CD14-positive monocyte (primary cell): ENCODE measurements at regions not wholly inside any gene's neighbourhood (a gene's known extent, or its start where the extent isn't known, plus 50 kb on each side); places are given as distances from the start of the nearest gene placed in this dataset.

ENCODE experiments used
- DNase-seq, 3 donors: peaks; one replicate each; pipeline ENCODE4 v3.0.0-alpha.2; 2011 to 2022
- H2AFZ ChIP-seq: 2 replicates; pipeline ENCODE4 v1.6.0; 2012; ENCODE audit warnings: mild to moderate bottlenecking, low read depth, low read length, inconsistent platforms; ENCODE audit not compliant: insufficient read depth, poor library complexity, severe bottlenecking
- H3K27ac ChIP-seq, 2 donors: 1 replicate in 1 of 2; 2 replicates in 1 of 2; pipeline ENCODE4 v1.5.1; 2012 to 2013; ENCODE audit warnings: low read length in 2 of 2, control low read depth in 1 of 2, inconsistent platforms in 1 of 2, low read depth in 1 of 2, mild to moderate bottlenecking in 1 of 2
- H3K27me3 ChIP-seq, 2 donors: one replicate each; pipeline versions ENCODE4 v1.6.0 to v1.6.1; 2011 to 2013; ENCODE audit warnings: low read length in 2 of 2; ENCODE audit not compliant: control insufficient read depth in 2 of 2, insufficient read depth in 2 of 2
- H3K36me3 ChIP-seq, 2 donors: replicated peaks in 1 of 2; 1 replicate in 1 of 2; 2 replicates in 1 of 2; pipeline versions ENCODE4 v1.5.1 to v1.6.1; 2012 to 2013; ENCODE audit warnings: low read length in 2 of 2, control low read depth in 1 of 2, inconsistent platforms in 1 of 2, mild to moderate bottlenecking in 1 of 2; ENCODE audit not compliant: insufficient read depth in 2 of 2, control insufficient read depth in 1 of 2
- H3K4me1 ChIP-seq, 2 donors: 1 replicate in 1 of 2; 2 replicates in 1 of 2; pipeline versions ENCODE4 v1.5.1 to v1.6.1; 2012 to 2013; ENCODE audit warnings: low read length in 2 of 2, control low read depth in 1 of 2, inconsistent platforms in 1 of 2, mild to moderate bottlenecking in 1 of 2, moderate library complexity in 1 of 2; ENCODE audit not compliant: insufficient read depth in 2 of 2, control insufficient read depth in 1 of 2
- H3K4me2 ChIP-seq: replicated peaks from 2 replicates; pipeline ENCODE3; 2012; ENCODE audit warnings: low read length, moderate library complexity, mild to moderate bottlenecking; ENCODE audit not compliant: poor library complexity, severe bottlenecking; ENCODE audit errors: extremely low read depth
- H3K4me3 ChIP-seq, 3 experiments: fragments of 200-600 bp in 1 of 3; sonication (generic) in 1 of 3; replicated peaks in 1 of 3; 1 replicate in 2 of 3; 2 replicates in 1 of 3; pipeline ENCODE4 v1.5.1; 2011 to 2013; ENCODE audit warnings: low read length in 3 of 3, mild to moderate bottlenecking in 3 of 3, control low read depth in 2 of 3, low read depth in 2 of 3, inconsistent platforms in 1 of 3, moderate library complexity in 1 of 3
- H3K79me2 ChIP-seq: 2 replicates; pipeline ENCODE4 v1.6.0; 2012; ENCODE audit warnings: mild to moderate bottlenecking, control low read depth, inconsistent platforms, low read length, moderate library complexity; ENCODE audit not compliant: insufficient read depth
- H3K9ac ChIP-seq: 2 replicates; pipeline ENCODE4 v1.6.0; 2017; ENCODE audit warnings: low read length, mild to moderate bottlenecking; ENCODE audit not compliant: insufficient read depth, poor library complexity, severe bottlenecking
- H3K9me3 ChIP-seq, 2 donors: replicated peaks in 1 of 2; 1 replicate in 1 of 2; 2 replicates in 1 of 2; pipeline versions ENCODE4 v1.5.1 to v1.6.1; 2012 to 2013; ENCODE audit warnings: low read length in 2 of 2, control low read depth in 1 of 2; ENCODE audit not compliant: control insufficient read depth in 1 of 2, insufficient read depth in 1 of 2
- H4K20me1 ChIP-seq: 2 replicates; pipeline ENCODE4 v1.6.0; 2012; ENCODE audit warnings: mild to moderate bottlenecking, low read length, control low read depth, moderate library complexity; ENCODE audit not compliant: insufficient read depth
- H3K27ac Mint-ChIP-seq, 7 donors: one replicate each; pipeline ENCODE4 v1.8.0; 2020; ENCODE audit warnings: mild to moderate bottlenecking in 7 of 7, mixed read lengths in 7 of 7, moderate library complexity in 6 of 7, inconsistent platforms in 2 of 7
- H3K27me3 Mint-ChIP-seq, 3 donors: one replicate each; pipeline ENCODE4 v1.8.0; 2021 to 2022; ENCODE audit warnings: low read depth in 3 of 3, mild to moderate bottlenecking in 3 of 3, mixed read lengths in 3 of 3, moderate library complexity in 3 of 3, inconsistent platforms in 1 of 3
- H3K36me3 Mint-ChIP-seq, 2 donors: one replicate each; pipeline ENCODE4 v1.8.0; 2020; ENCODE audit warnings: mixed read lengths in 2 of 2, inconsistent platforms in 1 of 2, mild to moderate bottlenecking in 1 of 2
- H3K4me1 Mint-ChIP-seq: one replicate; pipeline ENCODE4 v1.8.0; 2020; ENCODE audit warnings: mild to moderate bottlenecking, mixed read lengths
- H3K4me3 Mint-ChIP-seq, 2 donors: one replicate each; pipeline ENCODE4 v1.8.0; 2020; ENCODE audit warnings: mild to moderate bottlenecking in 2 of 2, mixed read lengths in 2 of 2, moderate library complexity in 1 of 2
- H3K9me3 Mint-ChIP-seq, 7 donors: one replicate each; pipeline ENCODE4 v1.8.0; 2020 to 2022; ENCODE audit warnings: mixed read lengths in 7 of 7, mild to moderate bottlenecking in 6 of 7, moderate library complexity in 6 of 7, inconsistent platforms in 2 of 7
- CTCF ChIP-seq: fragments of 200-600 bp; IDR thresholded peaks from one replicate; pipeline ENCODE4 v1.8.0; 2022; ENCODE audit warnings: antibody characterized with exemption, mild to moderate bottlenecking
- WGBS: methylation state at CpG from one replicate; pipeline ENCODE4 v1.1.5; 2013; ENCODE audit warnings: missing lambda C conversion rate; ENCODE audit not compliant: insufficient coverage; 5-methylcytosine and 5-hydroxymethylcytosine counted together
- intact Hi-C, 2 donors: fragments of 100-400 bp; cut with micrococcal nuclease; formaldehyde crosslinking; loops; one replicate each; pipeline versions ENCODE4 v1.15.0 to v1.15.1; 2023

GRCh38 chr5:74072646-74073045 is 446.6 kb downstream of the ARHGEF28 start:
- no peak overlapping the region for H2AFZ ChIP-seq
- H3K4me2 ChIP-seq: no peak overlapping the region
- no peak for DNase-seq
- H3K4me3 Mint-ChIP-seq: no peak overlapping the region
- no peak overlapping the region for H3K27ac Mint-ChIP-seq
- no peaks in the 10 kb centered on the region for H4K20me1 ChIP-seq
- WGBS: no CpG with 5 or more reads among the region's 1 CpG
- no peak overlapping the region for H3K9ac ChIP-seq
- intact Hi-C loops: no loop called here
- no peaks in the 10 kb centered on the region for H3K27me3 ChIP-seq
- peaks cover 0 to 13% (median 9%) of the 10 kb centered on the region in 7 donors for H3K9me3 Mint-ChIP-seq
- no peak overlapping the region for H3K27ac ChIP-seq
- no peak for TF ChIP-seq CTCF
- no peaks in the 10 kb centered on the region for H3K36me3 ChIP-seq
- H3K9me3 ChIP-seq: peaks cover 0 to 5% of the 10 kb centered on the region in 2 donors
- H3K4me3 ChIP-seq: no peak overlapping the region
- no peaks in the 10 kb centered on the region for H3K79me2 ChIP-seq
- no peaks in the 10 kb centered on the region for H3K36me3 Mint-ChIP-seq
- H3K4me1 ChIP-seq: no peaks in the 10 kb centered on the region
- peaks cover 0 to 3% (median under 1%) of the 10 kb centered on the region in 3 donors for H3K27me3 Mint-ChIP-seq
- H3K4me1 Mint-ChIP-seq: peaks cover 2% of the 10 kb centered on the region

- no peak overlapping the region for H3K4me3 Mint-ChIP-seq
- Histone ChIP-seq H3K9ac (no peak overlapping the region), H3K27ac (no peak overlapping the region), H3K9me3 (no peaks in the 10 kb centered on the region), H3K27me3 (no peaks in the 10 kb centered on the region), H3K79me2 (no peaks in the 10 kb centered on the region), H4K20me1 (no peaks in the 10 kb centered on the region), H3K4me3 (no peak overlapping the region), H3K4me1 (no peaks in the 10 kb centered on the region), H3K36me3 (no peaks in the 10 kb centered on the region), H3K4me2 (no peak overlapping the region), H2AFZ (no peak overlapping the region)
- no peak for TF ChIP-seq CTCF
- H3K27me3 Mint-ChIP-seq: no peaks in the 10 kb centered on the region
- WGBS: no CpG with 5 or more reads among the region's 3 CpGs
- no peaks in the 10 kb centered on the region for H3K36me3 Mint-ChIP-seq
- intact Hi-C loops: no loop called here
- H3K4me1 Mint-ChIP-seq: no peaks in the 10 kb centered on the region
- peaks cover 0 to 3% (median 0%) of the 10 kb centered on the region in 7 donors for H3K9me3 Mint-ChIP-seq
- H3K27ac Mint-ChIP-seq: no peak overlapping the region
- no peak for DNase-seq
Measured at GRCh38 chr5:74070766-74071165, 444.8 kb downstream of the ARHGEF28 start.
